HEK293T (cell line): ENCODE measurements at regions not wholly inside any gene's neighbourhood (a gene's known extent, or its start where the extent isn't known, plus 50 kb on each side); places are given as distances from the start of the nearest gene placed in this dataset.

Source experiments
- CTCF ChIA-PET: fragments of 350-600 bp; formaldehyde crosslinking; extraction: SDS; loops from one replicate; lab custom pipeline; 2021; ENCODE audit warnings: antibody characterized with exemption, inconsistent platforms; lab: Yijun Ruan, JAX
- POLR2A ChIA-PET: fragments of 350-600 bp; formaldehyde crosslinking; extraction: SDS; loops from one replicate; lab custom pipeline; 2020; ENCODE audit warnings: antibody characterized with exemption, inconsistent platforms; lab: Yijun Ruan, JAX
- DNase-seq: peaks from one replicate; pipeline ENCODE4 v3.0.0; 2012; ENCODE audit warnings: mixed read lengths; ENCODE audit errors: extremely low spot score
- ARNT ChIP-seq: fragments of 450-650 bp; IDR thresholded peaks from 2 replicates; pipeline ENCODE4 v1.6.1; 2017; ENCODE audit warnings: mild to moderate bottlenecking
- BHLHE40 ChIP-seq: fragments of 450-650 bp; IDR thresholded peaks from 2 replicates; pipeline ENCODE4 v1.6.1; 2016; ENCODE audit warnings: mild to moderate bottlenecking, moderate library complexity, borderline replicate concordance
- CTBP1 ChIP-seq: fragments of 450-650 bp; IDR thresholded peaks from 2 replicates; pipeline ENCODE4 v1.6.1; 2016; ENCODE audit warnings: borderline replicate concordance
- ELF4 ChIP-seq: fragments of 450-650 bp; IDR thresholded peaks from 2 replicates; pipeline ENCODE4 v1.6.1; 2017; ENCODE audit warnings: antibody characterized with exemption
- FOXA1 ChIP-seq: fragments of 450-650 bp; IDR thresholded peaks from 2 replicates; pipeline ENCODE4 v1.6.1; 2016; ENCODE audit warnings: mild to moderate bottlenecking
- FOXK2 ChIP-seq: fragments of 450-650 bp; IDR thresholded peaks from 2 replicates; pipeline ENCODE4 v1.6.1; 2016; ENCODE audit warnings: mild to moderate bottlenecking
- FOXM1 ChIP-seq: fragments of 450-650 bp; IDR thresholded peaks from 2 replicates; pipeline ENCODE4 v1.6.1; 2017; ENCODE audit warnings: mild to moderate bottlenecking, borderline replicate concordance
- HDGF ChIP-seq: fragments of 450-650 bp; IDR thresholded peaks from 2 replicates; pipeline ENCODE4 v1.6.1; 2017; ENCODE audit warnings: antibody characterized with exemption, borderline replicate concordance
- L3MBTL2 ChIP-seq: fragments of 450-650 bp; conservative IDR thresholded peaks from 2 replicates; pipeline ENCODE4 v1.6.1; 2016; ENCODE audit warnings: mild to moderate bottlenecking
- LEF1 ChIP-seq: fragments of 450-650 bp; IDR thresholded peaks from 2 replicates; pipeline ENCODE4 v1.6.1; 2017; ENCODE audit warnings: mild to moderate bottlenecking, borderline replicate concordance
- NFRKB ChIP-seq: fragments of 450-650 bp; IDR thresholded peaks from 2 replicates; pipeline ENCODE4 v1.6.1; 2016; ENCODE audit warnings: mild to moderate bottlenecking, moderate library complexity
- PKNOX1 ChIP-seq: fragments of 450-650 bp; IDR thresholded peaks from 2 replicates; pipeline ENCODE4 v1.6.1; 2016
- SP1 ChIP-seq: fragments of 450-650 bp; IDR thresholded peaks from 2 replicates; pipeline ENCODE4 v1.6.1; 2017
- SUZ12 ChIP-seq: fragments of 450-650 bp; IDR thresholded peaks from 2 replicates; pipeline ENCODE4 v1.6.1; 2016; ENCODE audit warnings: mild to moderate bottlenecking
- TARDBP ChIP-seq: fragments of 450-650 bp; IDR thresholded peaks from 2 replicates; pipeline ENCODE4 v1.6.1; 2016
- ZNF384 ChIP-seq: fragments of 450-650 bp; IDR thresholded peaks from 2 replicates; pipeline ENCODE4 v1.6.1; 2016

DNA sequence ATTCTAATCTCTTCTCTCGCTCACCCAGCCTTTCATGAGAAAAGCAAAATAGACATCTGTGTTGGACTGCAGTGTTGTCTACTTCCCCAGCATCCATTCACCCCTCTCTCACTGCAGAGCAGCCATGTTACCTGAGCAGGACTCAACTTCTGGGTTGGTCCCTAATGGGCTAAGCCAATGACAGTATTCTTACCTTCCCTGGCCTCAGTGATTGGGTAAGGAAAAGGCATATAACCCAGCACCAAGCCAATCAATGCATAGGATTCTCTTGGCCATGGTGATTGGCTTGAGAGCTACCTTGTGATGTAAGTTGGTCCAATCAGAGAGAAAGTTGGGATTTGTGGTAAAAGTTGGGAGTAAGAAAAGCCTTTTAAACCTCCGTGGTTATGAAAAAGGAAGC, 99.8 kb upstream of the NECTIN1 start:
- no peak for DNase-seq
- POLR2A ChIA-PET, result no interaction called here
- TF ChIP-seq ARNT (no peak), FOXM1 (no peak), BHLHE40 (no peak), CTBP1 (no peak), FOXA1 (no peak), LEF1 (no peak), SUZ12 (no peak), ZNF384 (no peak), FOXK2 (no peak), L3MBTL2 (no peak), SP1 (no peak), PKNOX1 (no peak), TARDBP (no peak), NFRKB (no peak), ELF4 (no peak), HDGF (no peak)
- CTCF ChIA-PET, result no interaction called here

DNA sequence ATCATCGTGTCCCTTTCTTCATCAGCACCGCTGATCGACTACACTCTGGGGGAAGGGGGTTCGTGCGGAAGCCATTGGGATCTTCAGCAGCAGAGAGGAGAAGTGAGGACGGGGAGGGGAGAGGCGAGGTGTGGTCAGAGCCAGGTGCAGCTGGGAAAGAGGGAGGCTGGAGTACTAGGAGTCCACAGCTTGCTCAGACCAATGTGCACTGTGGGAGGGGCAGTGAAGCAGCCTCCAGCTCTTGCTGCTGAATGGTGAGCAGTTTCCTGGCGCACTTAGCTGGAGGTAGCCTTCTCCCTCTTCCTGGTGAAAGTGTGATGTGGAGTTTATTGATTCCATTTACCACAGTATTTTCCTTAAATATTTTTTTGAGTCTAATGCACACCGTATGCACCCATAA, 99.0 kb upstream of the NECTIN1 start:
- ChIA-PET POLR2A (no interaction called here), CTCF (interaction anchor here (1.3 kb wide), 1 partner anchor 99 kb away, joined by 3 read pairs; no protein-coding TSS in a partner anchor)
- TF ChIP-seq SUZ12, result no peak
- no peak for TF ChIP-seq FOXA1
- no peak for TF ChIP-seq NFRKB
- TF ChIP-seq PKNOX1, result no peak
- TF ChIP-seq LEF1, result no peak
- no peak for TF ChIP-seq FOXM1
- TF ChIP-seq TARDBP, result no peak
- no peak for DNase-seq

GRCh38 chr11:119827113-119827512, 98.1 kb upstream of the NECTIN1 start:
- POLR2A ChIA-PET, result no interaction called here
- CTCF ChIA-PET, result no interaction called here
- no peak for TF ChIP-seq TARDBP
- no peak for TF ChIP-seq BHLHE40
- no peak for TF ChIP-seq NFRKB
- no peak for TF ChIP-seq CTBP1
- TF ChIP-seq ARNT, result no peak
- TF ChIP-seq L3MBTL2, result no peak
- no peak for DNase-seq

- CTCF ChIA-PET, result no interaction called here
- TF ChIP-seq ZNF384 (no peak), PKNOX1 (no peak), ARNT (no peak), SUZ12 (no peak), SP1 (no peak), L3MBTL2 (no peak), LEF1 (no peak), ELF4 (no peak)
- DNase-seq, result no peak
- POLR2A ChIA-PET, result no interaction called here
Observed at GRCh38 chr11:119823077-119823476, 94.1 kb upstream of the NECTIN1 start.

DNA sequence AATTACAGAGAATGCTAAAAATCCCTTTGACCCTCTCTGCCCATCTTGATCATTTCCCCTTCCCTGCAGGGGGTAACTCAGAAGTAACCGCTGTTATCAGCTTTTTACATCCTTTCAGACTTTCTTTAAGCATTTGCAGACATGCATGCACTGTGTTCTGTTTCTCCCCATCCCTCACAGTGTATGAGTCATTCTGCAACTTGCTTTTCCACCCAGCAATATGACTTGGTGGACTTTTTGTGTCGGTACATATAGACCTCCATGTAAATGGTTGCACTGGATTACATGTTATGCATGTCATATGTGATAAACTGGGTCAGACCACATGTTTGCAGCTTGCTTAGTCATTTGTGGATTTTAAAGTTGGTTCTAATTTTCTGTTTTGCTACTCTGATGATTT, 87.7 kb upstream of the NECTIN1 start:
- no peak for DNase-seq
- TF ChIP-seq TARDBP (no peak), FOXK2 (no peak), NFRKB (no peak), L3MBTL2 (no peak), FOXA1 (no peak), CTBP1 (no peak), HDGF (no peak), SP1 (no peak), PKNOX1 (no peak), ZNF384 (no peak), ELF4 (no peak), SUZ12 (no peak), BHLHE40 (no peak), ARNT (no peak), LEF1 (no peak), FOXM1 (no peak)
- POLR2A ChIA-PET, result no interaction called here
- CTCF ChIA-PET, result no interaction called here

GRCh38 chr11:119814766-119815165, 85.8 kb upstream of the NECTIN1 start:
- POLR2A ChIA-PET, result no interaction called here
- CTCF ChIA-PET, result no interaction called here
- no peak for TF ChIP-seq SP1
- no peak for DNase-seq
